PFSK-1 (cell line): ENCODE measurements at regions not wholly inside any gene's neighbourhood (a gene's known extent, or its start where the extent isn't known, plus 50 kb on each side); places are given as distances from the start of the nearest gene placed in this dataset.

ENCODE experiments used
- FOXP2 ChIP-seq: optimal IDR thresholded peaks from 2 replicates; pipeline ENCODE3; 2011; ENCODE audit warnings: borderline replicate concordance, control low read depth, inconsistent platforms; ENCODE audit not compliant: insufficient read depth; ENCODE audit errors: extremely low read length, extremely low read depth
- POLR2AphosphoS5 ChIP-seq: IDR thresholded peaks from 2 replicates; pipeline ENCODE4 v1.6.1; 2012; ENCODE audit warnings: low read depth, mild to moderate bottlenecking, control low read depth, low read length, moderate library complexity
- SIN3A ChIP-seq: IDR thresholded peaks from 2 replicates; pipeline ENCODE4 v1.6.1; 2012; ENCODE audit warnings: mild to moderate bottlenecking, low read length, moderate library complexity, borderline replicate concordance; ENCODE audit not compliant: insufficient read depth
- TAF1 ChIP-seq: IDR thresholded peaks from 2 replicates; pipeline ENCODE4 v1.6.1; 2012; ENCODE audit warnings: low read length, control low read depth, borderline replicate concordance; ENCODE audit not compliant: insufficient read depth
- TF ChIP-seq, protein P1 (sequence below), 2 experiments: IDR thresholded peaks; 2 replicates each; pipeline versions ENCODE4 v1.6.1 to v1.8.0; 2011 to 2012; ENCODE audit warnings: low read depth in 2 of 2, low read length in 2 of 2, control low read depth in 1 of 2, inconsistent platforms in 1 of 2, mild to moderate bottlenecking in 1 of 2, moderate library complexity in 1 of 2; ENCODE audit not compliant: insufficient read depth in 1 of 2

DNA sequence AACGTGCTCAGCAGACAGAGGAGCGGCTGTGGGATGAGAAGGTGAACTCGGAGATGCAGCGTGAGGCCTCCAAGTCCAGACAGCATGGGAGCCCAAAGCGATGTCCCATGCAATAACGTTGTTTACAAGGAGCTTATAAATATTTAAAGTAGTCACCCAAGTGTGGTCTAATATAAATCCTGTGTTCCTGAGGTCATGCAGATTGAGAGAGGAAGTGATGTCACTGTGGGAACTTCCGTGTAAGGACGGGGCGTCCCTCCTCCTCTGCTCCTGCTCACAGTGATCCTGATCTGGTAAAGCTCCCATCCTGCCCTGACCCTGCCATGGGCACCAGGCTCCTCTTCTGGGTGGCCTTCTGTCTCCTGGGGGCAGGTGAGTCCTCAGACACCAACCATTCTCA lies 94.7 kb upstream of the PRSS58 start:
- TF ChIP-seq TAF1 (no peak), FOXP2 (no peak), SIN3A (no peak), POLR2AphosphoS5 (no peak)
- TF ChIP-seq, protein P1, sequence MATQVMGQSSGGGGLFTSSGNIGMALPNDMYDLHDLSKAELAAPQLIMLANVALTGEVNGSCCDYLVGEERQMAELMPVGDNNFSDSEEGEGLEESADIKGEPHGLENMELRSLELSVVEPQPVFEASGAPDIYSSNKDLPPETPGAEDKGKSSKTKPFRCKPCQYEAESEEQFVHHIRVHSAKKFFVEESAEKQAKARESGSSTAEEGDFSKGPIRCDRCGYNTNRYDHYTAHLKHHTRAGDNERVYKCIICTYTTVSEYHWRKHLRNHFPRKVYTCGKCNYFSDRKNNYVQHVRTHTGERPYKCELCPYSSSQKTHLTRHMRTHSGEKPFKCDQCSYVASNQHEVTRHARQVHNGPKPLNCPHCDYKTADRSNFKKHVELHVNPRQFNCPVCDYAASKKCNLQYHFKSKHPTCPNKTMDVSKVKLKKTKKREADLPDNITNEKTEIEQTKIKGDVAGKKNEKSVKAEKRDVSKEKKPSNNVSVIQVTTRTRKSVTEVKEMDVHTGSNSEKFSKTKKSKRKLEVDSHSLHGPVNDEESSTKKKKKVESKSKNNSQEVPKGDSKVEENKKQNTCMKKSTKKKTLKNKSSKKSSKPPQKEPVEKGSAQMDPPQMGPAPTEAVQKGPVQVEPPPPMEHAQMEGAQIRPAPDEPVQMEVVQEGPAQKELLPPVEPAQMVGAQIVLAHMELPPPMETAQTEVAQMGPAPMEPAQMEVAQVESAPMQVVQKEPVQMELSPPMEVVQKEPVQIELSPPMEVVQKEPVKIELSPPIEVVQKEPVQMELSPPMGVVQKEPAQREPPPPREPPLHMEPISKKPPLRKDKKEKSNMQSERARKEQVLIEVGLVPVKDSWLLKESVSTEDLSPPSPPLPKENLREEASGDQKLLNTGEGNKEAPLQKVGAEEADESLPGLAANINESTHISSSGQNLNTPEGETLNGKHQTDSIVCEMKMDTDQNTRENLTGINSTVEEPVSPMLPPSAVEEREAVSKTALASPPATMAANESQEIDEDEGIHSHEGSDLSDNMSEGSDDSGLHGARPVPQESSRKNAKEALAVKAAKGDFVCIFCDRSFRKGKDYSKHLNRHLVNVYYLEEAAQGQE (IDR thresholded peaks at IDR 0.05; ENCODE audit: insufficient read depth in 1 of 2, low read depth in 2 of 2, low read length in 2 of 2) = no peak

DNA sequence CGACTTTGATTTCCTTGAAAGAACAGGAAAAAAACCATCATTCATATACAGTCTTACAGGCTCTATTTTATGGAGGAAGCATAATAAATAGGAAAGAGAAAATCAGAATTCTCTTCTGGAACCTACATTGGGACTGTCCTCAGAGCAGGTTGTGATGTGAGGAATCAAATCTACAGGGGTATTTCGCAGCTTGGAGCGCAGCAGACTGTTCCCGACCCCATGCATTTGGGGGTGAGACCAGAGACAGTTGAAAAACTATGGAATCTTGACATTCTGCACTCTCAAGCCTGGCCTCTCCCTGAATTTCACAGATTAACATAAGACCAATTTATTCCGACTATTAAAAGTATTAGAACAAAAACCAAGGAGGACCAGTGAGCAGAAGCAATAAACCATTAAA lies 93.3 kb upstream of the PRSS58 start:
- TF ChIP-seq POLR2AphosphoS5 = no peak
- no peak for TF ChIP-seq SIN3A
- TF ChIP-seq, protein P1 (IDR thresholded peaks at IDR 0.05; ENCODE audit: insufficient read depth in 1 of 2, low read depth in 2 of 2, low read length in 2 of 2) = no peak
- TF ChIP-seq FOXP2 = no peak
- no peak for TF ChIP-seq TAF1

DNA sequence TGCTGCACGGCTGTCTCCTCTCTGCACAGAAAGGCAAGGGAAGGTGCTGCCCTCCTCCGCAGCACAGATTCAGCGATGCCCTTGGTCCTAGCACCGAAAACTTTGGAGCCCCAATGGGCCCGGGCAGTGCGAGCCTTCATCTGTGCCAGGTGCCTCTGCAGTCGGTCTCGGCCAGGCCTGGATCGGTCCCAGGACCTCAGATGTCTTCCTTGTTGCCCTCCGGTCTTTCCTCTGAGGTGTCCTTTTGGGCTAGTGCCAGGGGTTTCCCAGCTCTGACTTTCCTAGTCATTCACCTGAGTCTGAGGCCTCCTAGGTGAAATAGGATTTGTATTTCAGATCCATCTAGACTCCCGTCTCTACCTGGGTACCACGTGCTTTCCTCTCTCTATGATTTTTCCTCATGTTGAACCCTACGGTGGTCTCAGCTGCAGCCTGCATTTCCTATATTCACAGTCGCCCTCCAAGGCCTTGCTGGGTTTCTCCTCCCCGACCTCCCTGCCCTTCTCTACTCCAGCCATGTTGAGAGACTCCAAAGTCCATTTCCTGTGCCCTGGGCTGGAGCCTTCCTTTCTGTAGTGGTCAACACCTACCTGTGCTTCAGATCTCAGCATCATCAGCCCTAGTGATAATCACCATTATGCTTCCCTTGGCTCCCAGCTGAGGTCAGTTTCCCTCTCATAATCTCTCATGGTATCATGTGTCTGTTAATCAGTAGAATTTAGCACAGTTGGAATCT lies 92.0 kb upstream of the PRSS58 start:
- TF ChIP-seq SIN3A (no peak), POLR2AphosphoS5 (no peak), TAF1 (no peak), FOXP2 (no peak)
- TF ChIP-seq, protein P1 (IDR thresholded peaks at IDR 0.05; ENCODE audit: insufficient read depth in 1 of 2, low read depth in 2 of 2, low read length in 2 of 2) = no peak

DNA sequence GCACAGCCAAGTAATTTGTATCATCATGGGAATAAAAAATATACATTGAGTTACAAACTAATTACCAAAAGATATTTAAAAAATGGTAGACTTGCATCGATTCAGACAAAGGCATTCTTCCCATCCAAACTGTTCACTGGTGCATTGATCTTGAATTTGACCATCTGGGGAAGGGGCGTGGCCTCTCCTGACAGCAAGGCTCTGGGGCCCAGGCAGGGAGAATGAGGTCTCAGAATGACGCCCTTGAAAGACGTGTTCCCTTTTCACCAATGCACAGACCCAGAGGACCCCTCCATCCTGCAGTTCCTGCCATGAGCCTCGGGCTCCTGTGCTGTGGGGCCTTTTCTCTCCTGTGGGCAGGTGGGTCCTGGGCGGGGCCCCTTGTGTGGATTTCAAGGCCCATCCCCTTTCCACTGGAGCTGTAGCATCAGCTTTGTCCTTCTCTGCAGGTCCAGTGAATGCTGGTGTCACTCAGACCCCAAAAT lies 91.1 kb upstream of the PRSS58 start:
- TF ChIP-seq SIN3A (no peak), FOXP2 (no peak), POLR2AphosphoS5 (no peak), TAF1 (no peak)
- TF ChIP-seq, protein P1 (IDR thresholded peaks at IDR 0.05; ENCODE audit: insufficient read depth in 1 of 2, low read depth in 2 of 2, low read length in 2 of 2) = no peak
